HG03108 (cell line): ENCODE measurements at regions not wholly inside any gene's neighbourhood (a gene's known extent, or its start where the extent isn't known, plus 50 kb on each side); places are given as distances from the start of the nearest gene placed in this dataset.

Source experiments
- ATAC-seq: cut with Tn5 transposase; IDR thresholded peaks from one replicate; pipeline ENCODE4 v1.9.1; 2021; ENCODE audit warnings: moderate library complexity; ENCODE audit not compliant: unreplicated experiment

DNA sequence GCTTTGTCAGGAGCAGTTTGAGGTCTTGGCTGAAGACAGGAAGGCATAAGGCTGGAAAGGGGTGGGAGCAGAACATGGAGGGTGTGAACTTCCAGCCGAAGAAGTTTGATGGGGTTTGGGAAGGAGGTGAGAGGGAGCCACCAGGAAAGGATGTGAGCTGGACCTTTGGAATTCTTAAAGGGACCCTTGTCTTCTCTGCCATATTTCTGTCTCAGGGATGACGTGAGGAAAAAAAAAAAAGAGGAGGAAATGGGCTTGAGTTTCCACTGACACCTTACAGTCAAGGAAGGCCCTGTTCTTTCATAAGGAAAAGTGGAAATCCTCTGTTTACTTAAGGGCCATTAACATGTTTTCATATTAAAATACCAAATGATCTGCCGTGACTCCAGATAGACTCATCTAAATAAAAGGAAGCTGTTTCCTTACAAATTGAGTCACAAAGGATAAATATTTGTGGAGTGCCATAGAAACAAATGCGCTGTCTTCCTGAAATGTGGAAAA is 132.1 kb downstream of the PALM2AKAP2 start:
- ATAC-seq: no peak

DNA sequence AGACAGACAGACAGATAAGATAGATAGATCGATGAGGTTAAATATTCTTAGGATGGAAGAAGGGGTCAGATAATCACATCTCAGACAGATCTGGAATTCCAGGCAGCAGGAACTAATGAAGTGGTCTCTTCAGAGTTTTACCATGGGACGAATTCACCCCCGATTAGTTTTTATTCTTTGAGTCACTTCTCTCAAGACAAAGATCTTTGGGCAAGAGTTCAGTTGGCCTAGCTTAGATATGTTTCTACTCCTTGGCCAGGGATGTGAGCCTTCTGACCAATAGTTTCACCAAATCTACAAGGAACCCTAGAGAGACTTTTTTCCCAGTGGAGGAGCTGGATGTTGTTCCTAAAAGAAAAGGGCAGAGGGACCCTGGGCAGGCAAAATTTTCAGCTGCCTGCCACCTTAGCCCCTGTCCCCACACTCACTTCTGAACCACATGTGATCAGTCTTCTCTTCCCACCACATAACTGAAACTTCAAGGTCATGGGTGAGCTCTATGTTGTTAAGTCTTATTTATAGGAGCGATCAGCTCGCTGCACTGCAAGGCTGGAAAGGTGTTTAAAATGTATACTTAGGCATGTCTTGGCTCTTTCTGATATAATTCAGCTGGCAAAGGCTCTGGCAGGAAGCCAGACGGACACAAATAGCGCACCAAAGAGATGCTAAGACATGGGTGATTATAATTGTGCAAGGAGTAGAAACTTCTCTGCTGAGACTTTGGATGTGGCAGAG is 132.9 kb downstream of the PALM2AKAP2 start:
- ATAC-seq: peak; percentile 51

DNA sequence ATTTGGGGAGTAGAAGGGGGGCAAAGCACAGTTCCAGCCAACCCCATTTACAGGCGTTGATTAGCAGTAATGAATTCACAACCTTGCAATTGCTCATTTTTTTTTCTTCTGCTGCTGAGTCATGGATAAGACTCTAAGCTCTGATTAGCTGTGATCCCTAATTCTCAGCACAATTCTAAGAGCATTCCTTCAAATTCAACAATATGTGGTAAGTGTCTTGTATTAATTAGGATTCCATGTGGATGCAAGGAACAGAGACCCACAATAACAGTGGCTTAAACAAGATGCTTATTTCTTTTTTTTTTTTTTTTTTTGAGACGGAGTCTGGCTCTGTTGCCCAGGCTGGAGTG is 133.4 kb downstream of the PALM2AKAP2 start:
- ATAC-seq: no peak

DNA sequence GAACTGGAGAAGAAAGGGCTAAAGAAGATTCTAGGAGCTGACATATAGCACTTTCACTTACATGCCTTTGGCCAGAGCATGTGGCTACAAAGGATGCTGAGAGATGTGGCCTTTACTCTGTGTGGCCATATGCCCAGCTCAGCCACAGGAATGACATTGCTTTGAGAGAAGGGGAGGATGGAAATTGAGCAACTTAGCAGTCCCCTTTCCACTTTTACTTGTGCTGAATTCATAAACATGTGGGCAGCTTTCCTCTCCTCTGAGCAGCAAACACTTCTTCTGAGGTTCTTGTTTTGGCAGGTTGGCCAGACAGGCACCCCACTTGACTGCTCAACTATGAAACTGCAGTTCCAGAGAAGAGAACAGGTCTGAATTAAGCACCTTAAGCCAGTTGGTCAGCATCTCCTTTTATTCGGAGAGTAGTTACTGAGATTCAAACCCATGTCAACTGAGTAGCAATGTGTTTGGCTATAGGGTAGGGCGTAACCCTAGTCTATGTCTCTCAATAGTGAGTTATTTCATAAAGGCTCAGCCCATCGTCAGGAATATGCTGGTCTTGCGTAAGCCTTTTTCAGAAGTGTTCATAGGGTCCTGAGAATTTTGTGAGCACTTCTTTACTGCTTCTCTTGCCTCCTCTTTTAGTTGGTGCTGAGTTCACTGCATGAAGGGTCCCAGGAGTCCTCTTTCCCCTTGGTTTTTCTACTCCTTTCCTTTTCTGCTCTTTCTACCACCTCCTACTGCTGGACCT is 134.5 kb downstream of the PALM2AKAP2 start:
- peak; percentile 42 for ATAC-seq

DNA sequence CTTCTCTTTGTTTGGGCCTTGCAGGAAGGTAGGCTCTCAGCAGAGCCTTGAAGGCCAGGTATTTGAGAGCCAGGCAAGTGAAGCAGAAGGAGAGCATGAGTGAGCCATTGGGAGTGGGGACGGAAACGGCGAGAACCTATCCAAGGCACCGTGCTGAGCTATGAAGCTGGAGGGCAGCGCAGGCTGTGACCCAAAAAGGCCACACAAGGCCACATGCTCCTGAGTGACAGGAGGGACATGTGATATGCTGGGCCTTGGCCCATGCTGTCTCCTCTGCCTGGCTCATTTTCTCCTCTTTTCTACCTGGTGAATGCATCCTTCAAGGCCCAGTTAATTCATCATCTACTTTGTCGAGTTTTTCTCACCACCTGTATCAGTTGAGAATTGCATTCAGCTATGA is 136.3 kb downstream of the PALM2AKAP2 start:
- no peak for ATAC-seq

DNA sequence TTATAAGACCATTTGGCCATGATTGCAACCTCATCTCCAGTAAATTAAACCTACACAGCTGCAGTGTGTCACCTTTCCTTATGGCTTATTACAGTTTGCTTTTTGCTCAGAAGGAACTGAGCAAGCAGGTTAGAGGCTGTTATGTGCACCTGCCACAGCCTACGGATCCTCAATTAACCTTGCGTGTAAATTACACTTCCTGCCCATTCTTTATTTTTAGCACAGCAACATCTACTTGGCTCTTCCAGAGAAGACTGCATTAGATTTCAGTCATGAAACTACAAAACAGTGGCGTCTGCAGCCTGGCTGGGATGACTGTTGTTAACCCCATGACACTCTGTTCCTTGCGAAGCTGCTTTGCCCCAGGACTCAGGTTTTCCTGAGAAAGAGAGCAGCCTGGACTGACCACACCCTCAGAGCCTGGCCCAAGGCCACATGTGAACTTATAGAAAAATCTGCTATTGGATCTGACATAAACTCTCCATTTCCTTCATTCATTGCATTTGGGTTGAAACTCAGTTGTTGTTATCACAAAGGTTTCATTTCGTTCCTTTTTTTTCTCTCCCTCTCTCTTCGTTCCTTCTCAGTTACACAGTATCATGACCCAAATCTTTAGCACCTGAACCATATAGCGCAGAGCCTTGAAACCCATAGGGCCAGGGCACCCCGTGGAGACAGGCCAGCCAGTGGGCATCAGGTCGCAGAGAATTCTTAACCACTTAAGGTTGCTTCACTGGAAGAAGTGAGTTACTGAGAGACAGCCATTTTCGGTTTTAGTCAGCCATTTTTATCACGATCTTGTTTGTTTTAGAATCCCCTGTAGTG is 138.6 kb downstream of the PALM2AKAP2 start:
- peak; percentile 67 for ATAC-seq

DNA sequence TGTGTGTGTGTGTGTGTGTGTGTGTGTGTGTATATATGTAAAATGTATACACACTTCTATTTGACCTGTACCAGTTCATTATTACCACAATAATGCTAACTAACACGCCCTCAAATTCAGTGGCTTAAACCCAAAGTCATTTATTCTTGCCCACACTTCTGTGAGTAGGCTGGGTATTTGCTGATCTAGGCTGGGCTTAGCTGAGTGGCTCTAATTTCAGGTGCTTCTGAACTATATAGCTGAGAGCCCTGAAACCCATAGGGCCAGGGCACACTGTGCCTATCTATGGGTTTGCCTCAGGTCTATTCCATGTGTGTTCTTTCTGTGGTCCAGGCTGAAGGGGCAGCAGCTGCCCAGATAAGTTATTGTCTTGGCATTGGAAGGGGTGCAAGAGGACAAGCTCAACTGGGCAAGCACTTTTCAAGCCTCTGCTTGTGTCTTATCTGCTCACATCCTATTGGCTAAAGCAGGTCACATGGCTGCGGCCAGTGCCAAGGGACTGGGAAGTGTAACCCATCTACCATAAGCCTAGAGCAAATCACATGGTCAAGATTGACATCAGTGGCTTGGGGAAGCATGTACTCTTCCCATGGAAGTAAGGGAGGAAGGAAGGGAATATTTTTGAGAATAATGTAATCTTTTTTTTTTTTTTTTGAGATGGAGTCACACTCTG is 139.9 kb downstream of the PALM2AKAP2 start:
- ATAC-seq: no peak

DNA sequence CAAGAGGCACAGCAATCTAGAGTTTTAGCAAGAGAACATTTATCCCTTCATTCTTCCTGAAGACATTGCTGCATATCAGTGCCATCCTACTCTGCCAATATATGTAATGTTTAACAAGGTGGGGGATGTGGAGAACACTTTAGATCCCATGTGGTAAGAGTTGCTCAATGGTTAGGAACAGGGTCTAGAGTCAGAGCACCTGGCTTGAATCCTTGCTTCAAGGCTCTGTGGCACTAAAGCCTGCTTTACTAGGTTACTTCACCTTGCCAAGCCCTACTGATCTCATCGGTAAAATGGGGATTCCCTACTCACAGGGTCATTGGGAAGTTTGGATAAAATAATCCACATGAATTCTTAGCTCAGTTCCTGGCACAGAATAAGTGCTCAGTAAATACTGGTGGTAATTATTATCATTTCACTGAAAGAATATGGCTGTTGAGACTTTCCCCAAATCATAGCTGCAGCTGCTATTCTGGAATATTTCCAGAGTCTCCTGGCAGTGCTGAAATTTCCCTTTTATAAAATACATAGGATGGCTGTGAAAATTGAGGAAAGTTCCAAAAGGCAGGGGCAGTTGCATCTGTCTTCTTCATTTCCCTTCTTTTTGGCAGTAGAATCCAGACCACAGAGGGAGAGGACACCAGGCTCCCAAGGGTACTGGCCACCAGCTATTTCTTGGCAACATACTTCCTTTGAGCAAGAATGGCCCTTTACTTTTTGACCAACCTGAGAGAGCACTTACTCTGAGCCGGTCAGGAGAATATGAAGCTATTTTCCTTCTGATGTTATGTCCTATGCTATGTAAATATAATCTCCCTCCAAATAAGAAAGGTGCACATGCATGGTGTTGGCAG is 142.8 kb downstream of the PALM2AKAP2 start:
- no peak for ATAC-seq

DNA sequence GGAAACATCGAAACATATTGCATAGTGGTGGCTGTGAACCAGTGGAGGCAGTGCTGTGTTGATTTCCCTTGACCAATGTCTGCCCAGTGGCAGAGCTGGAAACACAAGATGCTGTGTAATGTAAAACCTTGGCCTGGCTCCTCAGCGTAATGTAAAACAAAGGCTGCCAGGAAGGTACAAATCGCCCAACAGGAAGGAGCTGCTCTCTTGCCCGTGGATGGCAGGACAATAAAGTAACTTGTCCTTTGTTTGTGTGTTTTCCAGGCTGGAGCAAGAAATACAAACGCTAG is 143.4 kb downstream of the PALM2AKAP2 start:
- ATAC-seq: no peak

DNA sequence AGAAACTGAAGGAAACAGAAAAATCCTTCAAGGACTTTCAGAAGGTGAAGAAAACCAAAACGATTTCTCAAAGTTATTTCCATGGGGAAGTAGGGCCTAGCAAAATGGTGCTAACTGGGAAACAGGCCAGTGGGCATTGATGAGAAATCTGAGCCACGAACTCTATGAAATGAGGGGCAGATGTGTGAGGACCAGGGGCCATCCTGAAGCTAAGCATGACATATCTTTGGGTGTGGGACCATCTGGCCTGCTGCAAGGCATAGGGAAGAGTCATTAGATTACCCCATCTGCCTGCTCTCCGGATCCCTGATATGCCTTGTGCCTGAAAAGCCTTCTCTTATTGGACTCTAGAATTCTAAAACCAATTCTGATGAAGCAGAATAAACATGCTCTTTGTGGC is 143.8 kb downstream of the PALM2AKAP2 start:
- ATAC-seq: no peak

DNA sequence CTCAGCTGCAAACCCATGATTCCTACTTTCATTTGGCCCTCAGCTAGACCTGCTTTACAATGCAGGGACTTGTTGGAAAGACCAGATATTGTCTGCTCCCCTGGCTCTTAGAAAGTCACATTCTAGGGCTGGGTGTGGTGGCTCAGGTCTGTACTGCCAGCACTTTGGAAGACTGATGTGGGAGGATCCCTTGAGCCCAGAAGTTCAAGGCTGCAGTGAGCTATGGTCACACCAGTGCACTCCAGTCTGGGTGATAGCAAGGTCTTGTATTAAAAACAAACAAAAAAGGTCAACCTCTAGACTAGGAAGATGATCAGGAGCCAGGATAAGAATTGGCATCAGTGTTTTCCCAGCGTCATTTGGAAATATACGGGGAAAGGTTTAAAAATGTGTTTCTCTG is 145.8 kb downstream of the PALM2AKAP2 start:
- ATAC-seq: no peak

DNA sequence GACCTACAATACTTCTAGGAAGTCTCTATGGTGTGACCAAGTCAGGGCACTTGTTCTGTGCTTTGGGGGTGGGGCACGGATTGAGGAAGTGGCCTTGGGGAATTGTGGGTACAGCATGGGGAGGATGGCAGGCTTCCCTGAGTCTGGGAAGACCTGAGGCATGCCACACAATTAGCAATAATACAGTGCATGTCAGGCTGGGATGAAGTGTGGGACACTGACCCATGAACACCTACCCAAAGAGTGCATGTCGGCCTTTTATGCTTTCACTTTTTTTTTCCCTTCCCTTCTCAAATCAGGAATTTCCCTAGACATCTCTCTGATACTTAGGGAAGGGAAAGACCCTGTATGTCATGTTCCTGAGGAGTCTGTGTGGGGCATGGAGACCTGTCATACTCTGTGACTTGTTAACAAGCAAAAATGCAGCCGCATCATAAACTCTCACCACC is 146.4 kb downstream of the PALM2AKAP2 start:
- ATAC-seq: no peak

DNA sequence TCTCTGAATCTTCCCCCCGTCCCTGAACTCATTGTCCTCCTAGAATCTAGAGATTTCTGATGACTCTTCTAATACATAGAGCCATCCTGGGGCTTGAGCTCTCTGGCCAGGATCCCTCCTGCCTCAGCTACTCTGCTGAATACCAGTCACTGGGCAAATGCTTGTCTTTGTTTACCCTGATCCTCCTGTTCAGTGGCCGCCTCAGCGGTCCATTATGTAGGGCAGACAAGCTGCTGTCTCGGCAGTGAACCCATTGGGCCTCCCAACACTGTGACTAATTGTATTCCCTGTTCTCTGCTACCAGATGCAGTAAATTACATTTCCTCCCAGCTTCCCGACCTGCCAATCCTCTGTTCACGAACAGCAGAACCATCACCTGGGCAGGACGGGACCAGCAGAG is 151.6 kb downstream of the PALM2AKAP2 start:
- ATAC-seq: no peak

DNA sequence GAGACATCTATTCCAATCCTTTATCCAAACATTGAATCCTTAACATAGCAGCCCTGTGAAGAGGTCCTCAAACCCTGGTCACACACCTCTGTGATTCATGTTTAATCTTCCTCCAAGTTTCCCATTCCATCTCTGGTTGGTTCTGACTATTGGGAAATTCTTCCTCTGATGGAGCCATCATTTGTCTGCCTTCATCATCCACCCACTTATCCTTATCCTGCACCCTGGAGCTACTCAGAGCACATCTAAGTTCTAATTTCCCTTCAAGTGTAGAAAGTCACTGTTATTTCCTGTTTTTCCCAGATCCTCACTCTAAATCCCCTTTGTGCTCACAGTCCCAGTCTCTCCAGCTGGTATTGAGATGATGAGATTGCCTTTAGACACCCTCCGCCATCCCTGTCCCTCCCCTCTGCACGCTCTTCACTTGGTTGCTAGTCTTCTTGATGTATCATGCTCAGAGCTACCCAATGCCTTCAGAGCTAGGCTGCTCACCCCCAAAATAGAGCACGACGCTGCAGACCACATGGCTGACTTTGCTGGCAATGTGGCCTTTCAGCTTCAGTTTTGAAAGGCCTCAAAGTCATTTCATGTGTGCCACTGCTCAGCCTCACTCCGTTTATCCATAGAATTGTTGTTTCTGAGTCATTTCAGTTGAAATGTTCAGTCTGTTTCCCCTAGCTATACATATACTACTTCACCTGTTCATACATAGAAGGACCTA is 154.3 kb downstream of the PALM2AKAP2 start:
- no peak for ATAC-seq

DNA sequence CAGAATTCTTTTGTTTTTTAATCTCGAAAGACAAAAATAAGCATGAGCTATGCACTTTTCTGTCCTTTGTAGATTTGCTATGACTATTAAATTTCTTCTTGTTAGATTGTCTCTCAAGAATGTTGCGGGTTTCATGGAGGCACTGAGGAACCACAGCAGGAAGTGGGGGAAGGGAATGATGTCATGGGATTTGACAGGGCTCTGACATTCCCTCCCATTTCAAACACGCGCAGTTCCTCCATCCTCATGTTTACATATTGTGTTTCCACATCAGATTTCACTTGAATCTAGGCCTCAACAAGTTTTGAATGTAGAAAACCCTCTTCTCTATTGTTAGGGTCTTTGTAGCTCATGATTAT is 154.8 kb downstream of the PALM2AKAP2 start:
- ATAC-seq: no peak

DNA sequence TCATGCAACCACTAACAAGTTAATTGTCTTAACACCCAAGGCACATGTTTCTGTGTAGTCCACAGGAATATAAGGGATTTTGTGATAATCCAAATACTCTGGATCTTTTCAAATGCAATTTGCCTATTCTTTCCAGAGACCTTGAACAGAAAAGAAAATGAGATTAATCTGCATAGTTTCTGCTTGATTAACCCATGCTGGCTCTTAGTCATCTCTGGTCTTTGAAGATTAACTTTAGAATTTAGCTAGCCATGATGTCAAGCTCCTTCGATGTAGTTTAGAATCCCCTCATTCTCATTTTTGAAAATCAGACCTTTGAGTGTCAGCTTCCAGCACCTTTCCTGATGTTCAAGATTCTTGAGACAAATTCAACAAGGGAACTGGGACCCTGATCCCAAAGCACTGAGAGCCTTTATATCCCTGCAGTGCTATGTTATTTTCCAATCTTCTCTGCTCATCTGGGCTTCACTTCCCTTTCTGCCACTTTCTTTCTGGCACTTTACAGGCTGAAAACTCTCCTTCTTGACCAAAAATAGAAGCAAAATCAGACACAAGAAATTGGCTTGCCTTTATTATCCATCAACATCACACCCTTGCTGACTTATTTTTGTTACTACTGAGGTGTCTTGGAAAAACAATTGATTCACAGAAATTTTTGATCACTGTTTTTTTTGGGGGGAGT is 155.5 kb downstream of the PALM2AKAP2 start:
- ATAC-seq: peak; percentile 53

DNA sequence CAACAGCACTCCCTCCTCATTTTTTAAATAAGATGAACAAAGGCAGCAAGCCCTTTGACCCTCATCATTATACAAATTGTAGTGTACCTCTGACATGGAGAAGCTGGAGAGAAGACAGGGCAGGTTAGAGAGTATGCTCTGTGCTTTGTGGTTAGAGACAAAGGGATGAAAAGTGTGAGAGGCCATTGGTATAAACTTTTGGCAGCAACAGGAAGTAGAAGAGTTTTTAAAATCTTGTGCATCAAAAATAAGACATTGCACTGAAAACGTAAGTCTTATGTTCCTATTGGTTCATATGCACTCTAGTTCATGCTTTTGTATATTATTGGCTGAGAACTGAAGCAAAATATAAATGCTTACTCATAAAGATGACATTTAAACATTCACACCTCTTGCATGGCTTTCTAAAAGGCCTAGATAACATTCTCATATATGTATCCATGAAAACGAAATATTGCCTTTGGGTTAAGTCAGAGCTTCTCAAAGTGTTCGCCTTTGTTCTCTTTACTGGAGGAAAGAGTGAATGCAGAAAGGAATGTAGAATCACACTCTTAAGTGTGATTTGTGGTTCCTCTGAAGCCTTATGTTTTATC is 158.0 kb downstream of the PALM2AKAP2 start:
- no peak for ATAC-seq

DNA sequence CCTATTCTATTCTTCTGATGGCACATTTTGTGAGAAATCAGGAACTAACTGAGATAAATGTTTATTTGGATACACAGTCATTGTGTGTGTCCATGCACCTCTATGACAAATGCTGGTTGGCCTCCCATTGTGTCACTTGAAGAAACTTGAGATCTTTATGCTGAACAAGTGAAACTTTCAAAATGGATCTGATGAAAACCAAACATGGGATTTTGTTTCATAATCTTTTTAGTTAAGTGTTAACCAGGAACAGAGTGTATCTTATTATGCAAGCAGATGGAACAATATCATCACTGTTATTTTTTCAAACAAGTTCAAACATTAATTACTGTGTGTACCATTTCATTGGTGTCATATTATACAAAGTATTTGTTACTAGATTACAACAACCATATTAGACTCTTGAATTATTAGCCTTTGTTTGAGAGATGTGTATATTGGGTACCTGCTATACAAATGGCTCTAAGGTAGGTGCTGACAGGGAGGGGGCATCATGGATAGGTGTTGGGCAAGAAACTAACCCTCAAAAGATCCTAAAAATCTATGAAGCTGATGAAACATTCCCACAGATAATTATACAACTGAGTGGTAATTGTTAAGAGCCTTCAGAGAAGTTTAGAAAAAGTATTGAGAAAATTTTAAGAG is 159.8 kb downstream of the PALM2AKAP2 start:
- ATAC-seq: no peak
